HG02642 (cell line): ENCODE measurements at regions not wholly inside any gene's neighbourhood (a gene's known extent, or its start where the extent isn't known, plus 50 kb on each side); places are given as distances from the start of the nearest gene placed in this dataset.

ENCODE experiments used
- ATAC-seq: cut with Tn5 transposase; IDR thresholded peaks from one replicate; pipeline ENCODE4 v1.9.1; 2021; ENCODE audit warnings: mild to moderate bottlenecking; ENCODE audit not compliant: unreplicated experiment, poor library complexity

- no peak for ATAC-seq
Observed at GRCh38 chr2:128692895-128693742, 374.5 kb upstream of the HS6ST1 start.

GRCh38 chr2:128693743-128694029 lies 375.0 kb upstream of the HS6ST1 start:
- ATAC-seq, result no peak

- no peak for ATAC-seq
Observed at GRCh38 chr2:128695646-128696220, 377.1 kb upstream of the HS6ST1 start.

GRCh38 chr2:128696421-128696820 lies 377.8 kb upstream of the HS6ST1 start:
- no peak for ATAC-seq

GRCh38 chr2:128701418-128701817 lies 382.8 kb upstream of the HS6ST1 start:
- ATAC-seq, result no peak

GRCh38 chr2:128702616-128703015 lies 383.9 kb upstream of the HS6ST1 start:
- no peak for ATAC-seq

GRCh38 chr2:128708106-128708816 lies 389.6 kb upstream of the HS6ST1 start:
- ATAC-seq, result no peak

GRCh38 chr2:128710242-128710641 lies 391.6 kb upstream of the HS6ST1 start:
- no peak for ATAC-seq

GRCh38 chr2:128710729-128711128 lies 392.1 kb upstream of the HS6ST1 start:
- ATAC-seq, result no peak

- no peak for ATAC-seq
Observed at GRCh38 chr2:128714285-128714684, 395.6 kb upstream of the HS6ST1 start.

GRCh38 chr2:128714851-128715312 lies 396.2 kb upstream of the HS6ST1 start:
- ATAC-seq, result no peak

GRCh38 chr2:128715360-128715759 lies 396.7 kb upstream of the HS6ST1 start:
- no peak for ATAC-seq

- no peak for ATAC-seq
Observed at GRCh38 chr2:128716299-128716721, 397.6 kb upstream of the HS6ST1 start.

GRCh38 chr2:128717758-128718710 lies 399.4 kb upstream of the HS6ST1 start:
- no peak for ATAC-seq

GRCh38 chr2:128720080-128721022 lies 401.7 kb upstream of the HS6ST1 start:
- no peak for ATAC-seq

- ATAC-seq, result no peak
Observed at GRCh38 chr2:128721096-128721495, 402.4 kb upstream of the HS6ST1 start.

- no peak for ATAC-seq
Observed at GRCh38 chr2:128722489-128722888, 403.8 kb upstream of the HS6ST1 start.

- no peak for ATAC-seq
Observed at GRCh38 chr2:128724547-128724946, 405.9 kb upstream of the HS6ST1 start.

- ATAC-seq, result no peak
Observed at GRCh38 chr2:128724972-128725371, 406.3 kb upstream of the HS6ST1 start.
